ENCODE measurements at regions not wholly inside any gene's neighbourhood (a gene's known extent, or its start where the extent isn't known, plus 50 kb on each side); places are given as distances from the start of the nearest gene placed in this dataset.

GRCh38 chrX:126395909-126396308 lies 156.7 kb downstream of the DCAF12L1 start:
- Histone ChIP-seq H3K79me2 (ENCODE audit: low read length) (no peaks in the 10 kb centered on the region), H2AFZ (ENCODE audit: low read length) (no peak overlapping the region), H3K9ac (ENCODE audit: low read length) (no peak overlapping the region), H4K20me1 (ENCODE audit: low read length) (no peaks in the 10 kb centered on the region), H3K4me1 (ENCODE audit: insufficient read depth, low read length) (no peaks in the 10 kb centered on the region), H3K9me3 (ENCODE audit: low read length) (no peaks in the 10 kb centered on the region), H3K27ac (ENCODE audit: low read length) (no peak overlapping the region), H3K4me2 (ENCODE audit: low read length) (no peak overlapping the region), H3F3A (ENCODE audit: low read length, unreplicated experiment) (no peaks in the 10 kb centered on the region), H3K4me3 (ENCODE audit: low read length) (no peak overlapping the region), H3K9me2 (replicated peaks; ENCODE audit: low read length) (no peaks in the 10 kb centered on the region), H3K27me3 (ENCODE audit: low read length) (no peaks in the 10 kb centered on the region), H3K36me3 (ENCODE audit: low read depth, low read length) (no peaks in the 10 kb centered on the region)
- no TSS peak for BruUV-seq (replicated peaks)
- DNase-seq = no peak
- no peak for TF ChIP-seq CTCF (conservative IDR thresholded peaks at IDR 0.05; ENCODE audit: low read depth, low read length)
- no peak for TF ChIP-seq EZH2phosphoT487 (IDR thresholded peaks at IDR 0.05; ENCODE audit: borderline replicate concordance, low read length)
- no peak for TF ChIP-seq EZH2 (IDR thresholded peaks at IDR 0.05; ENCODE audit: low read length, unreplicated experiment)
- POLR2A ChIA-PET (ENCODE audit: unreplicated experiment) = no interaction called here
- no peak for ATAC-seq
- CTCF ChIA-PET = no interaction called here
- intact Hi-C loops (cut with micrococcal nuclease) = no loop called here

- H3K36me3 ChIP-seq (ENCODE audit: low read depth, low read length) = no peaks in the 10 kb centered on the region
- TF ChIP-seq CTCF (conservative IDR thresholded peaks at IDR 0.05; ENCODE audit: low read depth, low read length) (no peak), EZH2 (IDR thresholded peaks at IDR 0.05; ENCODE audit: low read length, unreplicated experiment) (no peak), EZH2phosphoT487 (IDR thresholded peaks at IDR 0.05; ENCODE audit: borderline replicate concordance, low read length) (no peak)
- H3K4me3 ChIP-seq (ENCODE audit: low read length) = no peak overlapping the region
- POLR2A ChIA-PET (ENCODE audit: unreplicated experiment) = no interaction called here
- intact Hi-C loops (cut with micrococcal nuclease) = no loop called here
- ATAC-seq = no peak
- no peak overlapping the region for H2AFZ ChIP-seq (ENCODE audit: low read length)
- DNase-seq = no peak
- no peaks in the 10 kb centered on the region for H3K79me2 ChIP-seq (ENCODE audit: low read length)
- H3K9me3 ChIP-seq (ENCODE audit: low read length) = no peaks in the 10 kb centered on the region
- H3K27me3 ChIP-seq (ENCODE audit: low read length) = no peaks in the 10 kb centered on the region
- no peaks in the 10 kb centered on the region for H3F3A ChIP-seq (ENCODE audit: low read length, unreplicated experiment)
- no TSS peak for BruUV-seq (replicated peaks)
- H3K4me2 ChIP-seq (ENCODE audit: low read length) = no peak overlapping the region
- H4K20me1 ChIP-seq (ENCODE audit: low read length) = no peaks in the 10 kb centered on the region
- no peaks in the 10 kb centered on the region for H3K4me1 ChIP-seq (ENCODE audit: insufficient read depth, low read length)
- no peak overlapping the region for H3K9ac ChIP-seq (ENCODE audit: low read length)
- CTCF ChIA-PET = no interaction called here
- no peaks in the 10 kb centered on the region for H3K9me2 ChIP-seq (replicated peaks; ENCODE audit: low read length)
- no peak overlapping the region for H3K27ac ChIP-seq (ENCODE audit: low read length)
Measured at GRCh38 chrX:126394681-126395080, 157.9 kb downstream of the DCAF12L1 start.

GRCh38 chrX:126393284-126393683 lies 159.3 kb downstream of the DCAF12L1 start:
- Histone ChIP-seq H3F3A (ENCODE audit: low read length, unreplicated experiment) (no peaks in the 10 kb centered on the region), H3K4me1 (ENCODE audit: insufficient read depth, low read length) (no peaks in the 10 kb centered on the region), H3K9me2 (replicated peaks; ENCODE audit: low read length) (no peaks in the 10 kb centered on the region), H3K36me3 (ENCODE audit: low read depth, low read length) (no peaks in the 10 kb centered on the region), H3K79me2 (ENCODE audit: low read length) (no peaks in the 10 kb centered on the region), H3K9ac (ENCODE audit: low read length) (no peak overlapping the region), H2AFZ (ENCODE audit: low read length) (no peak overlapping the region), H3K9me3 (ENCODE audit: low read length) (no peaks in the 10 kb centered on the region), H3K27me3 (ENCODE audit: low read length) (no peaks in the 10 kb centered on the region), H3K4me3 (ENCODE audit: low read length) (no peak overlapping the region), H3K27ac (ENCODE audit: low read length) (no peak overlapping the region), H4K20me1 (ENCODE audit: low read length) (no peaks in the 10 kb centered on the region), H3K4me2 (ENCODE audit: low read length) (no peak overlapping the region)
- ATAC-seq (no peak), DNase-seq (no peak)
- intact Hi-C loops (cut with micrococcal nuclease) = no loop called here
- POLR2A ChIA-PET (ENCODE audit: unreplicated experiment) = no interaction called here
- CTCF ChIA-PET = no interaction called here
- no peak for TF ChIP-seq EZH2 (IDR thresholded peaks at IDR 0.05; ENCODE audit: low read length, unreplicated experiment)
- no peak for TF ChIP-seq CTCF (conservative IDR thresholded peaks at IDR 0.05; ENCODE audit: low read depth, low read length)
- no peak for TF ChIP-seq EZH2phosphoT487 (IDR thresholded peaks at IDR 0.05; ENCODE audit: borderline replicate concordance, low read length)
- no TSS peak for BruUV-seq (replicated peaks)
